GM12878 (cell line): ENCODE measurements at regions not wholly inside any gene's neighbourhood (a gene's known extent, or its start where the extent isn't known, plus 50 kb on each side); places are given as distances from the start of the nearest gene placed in this dataset.

Source experiments
- ATAC-seq: fragments of 200-7000 bp; cut with Tn5 transposase; 3 replicates; pipeline ENCODE4 v1.9.1; 2020; ENCODE audit warnings: mild to moderate bottlenecking, moderate library complexity
- BruUV-seq: library from RNA; stranded (reverse); fragments of 400-500 nt; replicated peaks from 2 replicates; lab custom pipeline; 2021; lab: Mats Ljungman, UMichigan
- CTCF ChIA-PET: fragments of 300-600 bp; sonication (Branson Sonifier 250); formaldehyde crosslinking; extraction: SDS; loops from one replicate; lab custom pipeline; 2021; ENCODE audit warnings: inconsistent platforms; lab: Yijun Ruan, JAX
- POLR2A ChIA-PET: fragments of 350-600 bp; formaldehyde crosslinking; extraction: SDS; loops from one replicate; lab custom pipeline; 2021; ENCODE audit warnings: inconsistent platforms; lab: Charles Lee
- RAD21 ChIA-PET: fragments of 300-600 bp; sonication (Branson Sonifier 250); formaldehyde crosslinking; loops from one replicate; lab custom pipeline; 2023; ENCODE audit warnings: antibody characterized with exemption; ENCODE audit not compliant: unreplicated experiment; lab: Charles Lee
- SMC1A ChIA-PET: fragments of 300-600 bp; sonication (Branson Sonifier 250); formaldehyde crosslinking; loops from one replicate; lab custom pipeline; 2023; ENCODE audit not compliant: unreplicated experiment, uncharacterized antibody; lab: Charles Lee
- DNase-seq: peaks from one replicate; pipeline ENCODE4 v3.0.0-alpha.2; 2011; ENCODE audit warnings: low read depth, low spot score
- FAIRE-seq: peaks from 3 replicates; lab custom pipeline; 2011; peaks lifted over from hg19 to GRCh38; lab: Jason Lieb, UNC
- H2AFZ ChIP-seq: 2 replicates; pipeline ENCODE4 v1.6.0; 2011; ENCODE audit warnings: low read depth, low read length, control low read depth; ENCODE audit not compliant: control insufficient read depth
- H3K27ac ChIP-seq: 2 replicates; pipeline ENCODE4 v1.5.1; 2011; ENCODE audit warnings: control low read depth; ENCODE audit not compliant: control insufficient read depth, insufficient read depth
- H3K27me3 ChIP-seq, 2 experiments: replicated peaks in 1 of 2; 2 replicates each; pipeline versions ENCODE4 v1.6.0 to v1.6.1; 2011; ENCODE audit warnings: low read length in 1 of 2; ENCODE audit not compliant: control insufficient read depth in 2 of 2, insufficient read depth in 2 of 2
- H3K36me3 ChIP-seq, 2 experiments: 2 replicates each; pipeline ENCODE4 v1.5.1; 2011; ENCODE audit warnings: low read length in 1 of 2; ENCODE audit not compliant: control insufficient read depth in 2 of 2, insufficient read depth in 2 of 2
- H3K4me1 ChIP-seq: 2 replicates; pipeline ENCODE4 v1.6.1; 2011; ENCODE audit warnings: mild to moderate bottlenecking, low read length, moderate library complexity, mixed read lengths; ENCODE audit not compliant: control insufficient read depth, insufficient read depth
- H3K4me2 ChIP-seq: 2 replicates; pipeline ENCODE4 v1.6.0; 2011; ENCODE audit warnings: control low read depth; ENCODE audit not compliant: control insufficient read depth, insufficient read depth
- H3K4me3 ChIP-seq: fragments of 200-600 bp; sonication (generic); 2 replicates; pipeline ENCODE4 v1.5.1; 2016
- H3K79me2 ChIP-seq: 2 replicates; pipeline ENCODE4 v1.6.0; 2011; ENCODE audit warnings: low read length; ENCODE audit not compliant: control insufficient read depth, insufficient read depth
- H3K9ac ChIP-seq: 2 replicates; pipeline ENCODE4 v1.8.0; 2011; ENCODE audit warnings: low read length, control low read depth, mixed read lengths; ENCODE audit not compliant: control insufficient read depth, insufficient read depth
- H3K9me3 ChIP-seq: replicated peaks from 3 replicates; pipeline ENCODE4 v1.5.1; 2011; ENCODE audit warnings: mild to moderate bottlenecking, low read length; ENCODE audit not compliant: control insufficient read depth, insufficient read depth
- H4K20me1 ChIP-seq: 2 replicates; pipeline ENCODE4 v1.6.0; 2011; ENCODE audit not compliant: control insufficient read depth, insufficient read depth
- FOS ChIP-seq: IDR thresholded peaks from 3 replicates; pipeline ENCODE4 v1.6.1; 2011; ENCODE audit warnings: borderline replicate concordance; ENCODE audit not compliant: insufficient read length; ENCODE audit errors: extremely low read depth
- PML ChIP-seq: IDR thresholded peaks from 2 replicates; pipeline ENCODE4 v1.6.1; 2012; ENCODE audit warnings: low read length, inconsistent platforms
- STAT1 ChIP-seq: fragments of 450-650 bp; conservative IDR thresholded peaks from 2 replicates; pipeline ENCODE4 v1.6.1; 2014; ENCODE audit warnings: antibody characterized with exemption, mild to moderate bottlenecking
- STAT3 ChIP-seq: IDR thresholded peaks from 2 replicates; pipeline ENCODE4 v1.6.1; 2011; ENCODE audit warnings: low read depth, low read length, improper control_type of control experiment
- WGBS: methylation state at CpG from one replicate; pipeline ENCODE4 v1.1.6; 2016; ENCODE audit warnings: low lambda C conversion rate; ENCODE audit not compliant: insufficient replicate concordance, insufficient coverage; ENCODE audit errors: missing lambda C conversion rate; 5-methylcytosine and 5-hydroxymethylcytosine counted together
- in situ Hi-C: fragments of 300-500 bp; cut with MboI; formaldehyde crosslinking; loops from 9 replicates; pipeline ENCODE4 v1.14.3; 2018; ENCODE audit warnings: mixed read lengths
- intact Hi-C: fragments of 100-400 bp; cut with micrococcal nuclease; formaldehyde crosslinking; loops from one replicate; pipeline ENCODE4 v1.14.2; 2022; ENCODE audit not compliant: unreplicated experiment
- TF ChIP-seq, protein P1 (sequence below): fragments of 150-350 bp; IDR thresholded peaks from 2 replicates; pipeline ENCODE4 v1.6.1; 2014; ENCODE audit warnings: mild to moderate bottlenecking, low read depth, low read length

GRCh38 chr2:22011048-22011447 is 887.3 kb downstream of the TDRD15 start (continued):
- TF ChIP-seq, protein P1, sequence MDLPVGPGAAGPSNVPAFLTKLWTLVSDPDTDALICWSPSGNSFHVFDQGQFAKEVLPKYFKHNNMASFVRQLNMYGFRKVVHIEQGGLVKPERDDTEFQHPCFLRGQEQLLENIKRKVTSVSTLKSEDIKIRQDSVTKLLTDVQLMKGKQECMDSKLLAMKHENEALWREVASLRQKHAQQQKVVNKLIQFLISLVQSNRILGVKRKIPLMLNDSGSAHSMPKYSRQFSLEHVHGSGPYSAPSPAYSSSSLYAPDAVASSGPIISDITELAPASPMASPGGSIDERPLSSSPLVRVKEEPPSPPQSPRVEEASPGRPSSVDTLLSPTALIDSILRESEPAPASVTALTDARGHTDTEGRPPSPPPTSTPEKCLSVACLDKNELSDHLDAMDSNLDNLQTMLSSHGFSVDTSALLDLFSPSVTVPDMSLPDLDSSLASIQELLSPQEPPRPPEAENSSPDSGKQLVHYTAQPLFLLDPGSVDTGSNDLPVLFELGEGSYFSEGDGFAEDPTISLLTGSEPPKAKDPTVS: no peak
- TF ChIP-seq STAT1: no peak
- no peak for TF ChIP-seq STAT3

DNA sequence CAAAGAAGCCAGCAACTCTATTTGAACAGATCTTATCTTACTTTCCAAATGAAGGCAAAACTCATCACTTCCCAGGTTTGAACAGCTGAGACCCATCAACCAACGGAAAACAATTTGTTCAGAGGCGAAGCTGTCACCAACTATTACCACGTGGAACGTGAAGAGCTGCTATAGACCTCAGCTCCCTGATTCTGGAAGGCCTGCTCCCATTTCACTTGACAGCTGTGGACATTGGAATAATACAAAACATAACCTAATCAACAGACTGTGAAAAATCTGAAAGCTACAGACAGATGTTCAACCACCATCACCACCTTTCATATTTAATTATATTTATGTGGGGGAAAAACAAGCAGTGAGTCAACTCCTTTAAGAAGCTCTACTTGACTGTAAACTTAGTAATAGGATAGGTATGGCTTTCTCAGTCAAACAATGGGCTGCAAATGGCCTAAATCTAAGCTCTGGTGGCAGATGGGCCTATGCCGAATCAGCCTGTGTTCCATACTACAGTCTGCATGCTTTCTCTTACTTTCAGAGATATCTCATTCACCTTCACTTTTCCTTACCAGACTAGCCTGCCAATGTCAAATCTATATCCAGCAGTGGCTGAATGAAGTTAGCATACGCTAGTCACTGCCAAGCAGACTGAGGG is 896.4 kb downstream of the TDRD15 start:
- Histone ChIP-seq H3K27me3 (no peaks in the 10 kb centered on the region), H3K9me3 (no peaks in the 10 kb centered on the region), H3K36me3 (no peaks in the 10 kb centered on the region), H3K4me3 (no peak overlapping the region)
- 13% methylated on average over 6 of the region's 6 CpGs for WGBS
- no peak for ATAC-seq
- no peak for DNase-seq
- FAIRE-seq: no peak
- no peak for TF ChIP-seq FOS
- TF ChIP-seq PML: no peak
- TF ChIP-seq, all 136 proteins: peak for 0
- in situ Hi-C loops: no loop called here
- no peaks in the 10 kb centered on the region for H3K4me1 ChIP-seq
- H2AFZ ChIP-seq: no peak overlapping the region
- ChIA-PET RAD21 (no interaction called here), POLR2A (no interaction called here), SMC1A (no interaction called here), CTCF (no interaction called here)
- no peak overlapping the region for H3K4me2 ChIP-seq
- intact Hi-C loops: no loop called here
- H3K9ac ChIP-seq: no peak overlapping the region
- no peaks in the 10 kb centered on the region for H4K20me1 ChIP-seq
- no peak overlapping the region for H3K27ac ChIP-seq
- H3K79me2 ChIP-seq: no peaks in the 10 kb centered on the region
- BruUV-seq: no TSS peak
